RWPE2 (cell line): ENCODE measurements at regions not wholly inside any gene's neighbourhood (a gene's known extent, or its start where the extent isn't known, plus 50 kb on each side); places are given as distances from the start of the nearest gene placed in this dataset.

ENCODE experiments used
- ATAC-seq: fragments of 200-7000 bp; cut with Tn5 transposase; 3 replicates; pipeline ENCODE4 v1.9.1; 2021; ENCODE audit warnings: low read depth
- DNase-seq: peaks from one replicate; pipeline ENCODE4 v3.0.0-alpha.2; 2020; ENCODE audit warnings: low spot score
- H3K27ac ChIP-seq: fragments of 450-650 bp; 2 replicates; pipeline ENCODE4 v1.5.1; 2017; ENCODE audit warnings: mild to moderate bottlenecking; ENCODE audit not compliant: poor library complexity, severe bottlenecking
- H3K27me3 ChIP-seq: fragments of 250-450 bp; sonication (Bioruptor Pico); 2 replicates; pipeline ENCODE4 v1.5.1; 2021; ENCODE audit warnings: mild to moderate bottlenecking, moderate library complexity; ENCODE audit not compliant: insufficient read depth, poor library complexity, severe bottlenecking
- H3K36me3 ChIP-seq: fragments of 250-450 bp; sonication (Bioruptor Pico); 2 replicates; pipeline ENCODE4 v1.5.1; 2020; ENCODE audit warnings: low read depth, mild to moderate bottlenecking, moderate library complexity
- H3K4me1 ChIP-seq: fragments of 250-450 bp; sonication (Bioruptor Pico); 2 replicates; pipeline ENCODE4 v1.5.1; 2021; ENCODE audit warnings: mild to moderate bottlenecking, moderate library complexity; ENCODE audit not compliant: insufficient read depth, poor library complexity, severe bottlenecking
- H3K4me3 ChIP-seq: fragments of 250-450 bp; sonication (Bioruptor Pico); 2 replicates; pipeline ENCODE4 v1.5.1; 2021; ENCODE audit warnings: mild to moderate bottlenecking, moderate library complexity; ENCODE audit not compliant: severe bottlenecking
- H3K9me3 ChIP-seq: fragments of 250-450 bp; sonication (Bioruptor Pico); 2 replicates; pipeline ENCODE4 v1.5.1; 2021; ENCODE audit warnings: mild to moderate bottlenecking, moderate library complexity; ENCODE audit not compliant: severe bottlenecking
- CTCF ChIP-seq: fragments of 450-650 bp; IDR thresholded peaks from one replicate; pipeline ENCODE4 v1.5.1; 2017; ENCODE audit warnings: mild to moderate bottlenecking, moderate library complexity; ENCODE audit not compliant: poor library complexity, severe bottlenecking

GRCh38 chr22:44624689-44625420 is 77.1 kb upstream of the PRR5 start:
- Histone ChIP-seq H3K27me3 (peaks cover 3% of the 10 kb centered on the region), H3K4me1 (no peaks in the 10 kb centered on the region), H3K27ac (no peak overlapping the region), H3K9me3 (no peaks in the 10 kb centered on the region), H3K4me3 (no peak overlapping the region), H3K36me3 (no peaks in the 10 kb centered on the region)
- TF ChIP-seq CTCF = no peak
- DNase-seq = no peak
- ATAC-seq = no peak

DNA sequence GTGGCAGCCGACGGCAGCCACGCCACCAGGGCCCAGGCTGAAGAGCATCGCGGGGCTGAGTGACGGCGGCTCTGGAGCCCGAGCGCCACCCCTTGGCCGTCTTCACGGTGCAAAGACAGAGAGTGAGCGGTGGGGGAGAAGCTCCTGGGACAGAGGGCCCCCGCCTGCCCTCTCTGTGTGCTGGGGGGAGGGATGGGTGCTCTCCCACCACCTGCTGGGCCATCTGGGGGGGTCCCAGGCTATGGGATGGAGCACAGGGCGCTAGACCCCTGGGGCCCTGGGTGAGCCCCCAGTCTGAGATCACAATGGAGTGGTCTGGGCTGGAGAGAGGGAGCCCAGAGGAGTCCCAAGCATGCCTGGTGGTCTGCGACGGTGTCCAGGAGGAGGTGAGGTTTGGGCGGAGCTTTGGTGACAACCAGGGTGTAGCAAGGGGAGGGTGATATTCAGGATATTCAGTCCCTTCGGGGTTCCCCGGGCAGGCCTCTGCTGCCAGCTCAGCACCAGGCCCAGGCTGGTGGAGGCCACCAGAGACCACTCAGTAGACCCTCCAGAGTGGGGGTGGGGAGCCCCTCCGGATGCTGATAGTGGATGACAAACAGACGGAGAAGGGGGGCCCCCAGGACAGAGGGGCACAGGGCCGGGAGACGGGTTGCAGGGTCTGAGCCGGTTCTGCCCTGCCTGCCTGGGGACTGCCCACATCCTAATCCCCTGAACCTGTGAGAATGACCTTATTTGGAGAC is 78.1 kb upstream of the PRR5 start:
- H3K36me3 ChIP-seq = no peaks in the 10 kb centered on the region
- no peak overlapping the region for H3K4me3 ChIP-seq
- H3K9me3 ChIP-seq = no peaks in the 10 kb centered on the region
- H3K4me1 ChIP-seq = no peaks in the 10 kb centered on the region
- ATAC-seq = peak; percentile 72
- no peak overlapping the region for H3K27ac ChIP-seq
- peak; percentile 74 for TF ChIP-seq CTCF
- peaks cover 3% of the 10 kb centered on the region for H3K27me3 ChIP-seq
- no peak for DNase-seq

GRCh38 chr22:44622679-44623078 is 79.3 kb upstream of the PRR5 start:
- no peaks in the 10 kb centered on the region for H3K9me3 ChIP-seq
- H3K27ac ChIP-seq = no peak overlapping the region
- peaks cover 3% of the 10 kb centered on the region for H3K27me3 ChIP-seq
- no peak for ATAC-seq
- DNase-seq = no peak
- H3K4me1 ChIP-seq = no peaks in the 10 kb centered on the region
- no peak overlapping the region for H3K4me3 ChIP-seq
- no peaks in the 10 kb centered on the region for H3K36me3 ChIP-seq
- no peak for TF ChIP-seq CTCF

- H3K36me3 ChIP-seq = no peaks in the 10 kb centered on the region
- ATAC-seq = no peak
- no peaks in the 10 kb centered on the region for H3K9me3 ChIP-seq
- H3K27ac ChIP-seq = no peak overlapping the region
- DNase-seq = no peak
- peaks cover 3% of the 10 kb centered on the region for H3K27me3 ChIP-seq
- H3K4me1 ChIP-seq = no peaks in the 10 kb centered on the region
- TF ChIP-seq CTCF = no peak
- H3K4me3 ChIP-seq = no peak overlapping the region
These were observed 79.9 kb upstream of the PRR5 start for GRCh38 chr22:44622147-44622427.
